ENCODE measurements at regions not wholly inside any gene's neighbourhood (a gene's known extent, or its start where the extent isn't known, plus 50 kb on each side); places are given as distances from the start of the nearest gene placed in this dataset.

DNA sequence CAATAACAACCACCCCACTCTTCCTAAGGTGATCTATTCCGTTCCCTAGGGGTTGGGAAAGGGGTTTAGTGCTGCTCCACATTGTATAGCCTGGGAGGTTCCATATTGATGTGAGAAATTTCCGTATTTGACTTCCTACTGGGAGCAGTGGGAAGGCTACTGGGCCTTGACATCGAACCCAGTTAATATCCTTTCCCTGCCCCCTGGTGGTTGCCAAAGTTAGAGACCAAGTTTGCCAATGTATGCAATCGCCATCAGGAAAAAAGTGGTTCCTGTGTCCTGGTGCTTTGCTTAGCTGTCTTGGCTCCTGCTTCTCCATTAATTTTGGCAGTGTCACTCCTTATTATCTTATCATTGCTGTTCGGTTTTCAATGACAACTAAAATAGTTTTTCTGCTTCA lies 914.9 kb downstream of the KCNJ2 start:
- TF ChIP-seq, protein P1, sequence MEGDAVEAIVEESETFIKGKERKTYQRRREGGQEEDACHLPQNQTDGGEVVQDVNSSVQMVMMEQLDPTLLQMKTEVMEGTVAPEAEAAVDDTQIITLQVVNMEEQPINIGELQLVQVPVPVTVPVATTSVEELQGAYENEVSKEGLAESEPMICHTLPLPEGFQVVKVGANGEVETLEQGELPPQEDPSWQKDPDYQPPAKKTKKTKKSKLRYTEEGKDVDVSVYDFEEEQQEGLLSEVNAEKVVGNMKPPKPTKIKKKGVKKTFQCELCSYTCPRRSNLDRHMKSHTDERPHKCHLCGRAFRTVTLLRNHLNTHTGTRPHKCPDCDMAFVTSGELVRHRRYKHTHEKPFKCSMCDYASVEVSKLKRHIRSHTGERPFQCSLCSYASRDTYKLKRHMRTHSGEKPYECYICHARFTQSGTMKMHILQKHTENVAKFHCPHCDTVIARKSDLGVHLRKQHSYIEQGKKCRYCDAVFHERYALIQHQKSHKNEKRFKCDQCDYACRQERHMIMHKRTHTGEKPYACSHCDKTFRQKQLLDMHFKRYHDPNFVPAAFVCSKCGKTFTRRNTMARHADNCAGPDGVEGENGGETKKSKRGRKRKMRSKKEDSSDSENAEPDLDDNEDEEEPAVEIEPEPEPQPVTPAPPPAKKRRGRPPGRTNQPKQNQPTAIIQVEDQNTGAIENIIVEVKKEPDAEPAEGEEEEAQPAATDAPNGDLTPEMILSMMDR (IDR thresholded peaks at IDR 0.05), result no peak
- TF ChIP-seq POLR2AphosphoS5 (IDR thresholded peaks at IDR 0.05; ENCODE audit: insufficient read depth in 1 of 2, low read depth in 1 of 2), result no peak

All from vagina (tissue), 2 donors.